GM12878 (cell line): ENCODE measurements at regions not wholly inside any gene's neighbourhood (a gene's known extent, or its start where the extent isn't known, plus 50 kb on each side); places are given as distances from the start of the nearest gene placed in this dataset.
A peak's percentile ranks its signal among the peaks of the same experiment; 100 is the strongest.

Experiments
- ATAC-seq: fragments of 200-7000 bp; cut with Tn5 transposase; 3 replicates; pipeline ENCODE4 v1.9.1; 2020; ENCODE audit warnings: mild to moderate bottlenecking, moderate library complexity
- BruUV-seq: library from RNA; stranded (reverse); fragments of 400-500 nt; replicated peaks from 2 replicates; lab custom pipeline; 2021; lab: Mats Ljungman, UMichigan
- CTCF ChIA-PET: fragments of 300-600 bp; sonication (Branson Sonifier 250); formaldehyde crosslinking; extraction: SDS; loops from one replicate; lab custom pipeline; 2021; ENCODE audit warnings: inconsistent platforms; lab: Yijun Ruan, JAX
- POLR2A ChIA-PET: fragments of 350-600 bp; formaldehyde crosslinking; extraction: SDS; loops from one replicate; lab custom pipeline; 2021; ENCODE audit warnings: inconsistent platforms; lab: Charles Lee
- RAD21 ChIA-PET: fragments of 300-600 bp; sonication (Branson Sonifier 250); formaldehyde crosslinking; loops from one replicate; lab custom pipeline; 2023; ENCODE audit warnings: antibody characterized with exemption; ENCODE audit not compliant: unreplicated experiment; lab: Charles Lee
- SMC1A ChIA-PET: fragments of 300-600 bp; sonication (Branson Sonifier 250); formaldehyde crosslinking; loops from one replicate; lab custom pipeline; 2023; ENCODE audit not compliant: unreplicated experiment, uncharacterized antibody; lab: Charles Lee
- DNase-seq: peaks from one replicate; pipeline ENCODE4 v3.0.0-alpha.2; 2011; ENCODE audit warnings: low read depth, low spot score
- FAIRE-seq: peaks from 3 replicates; lab custom pipeline; 2011; peaks lifted over from hg19 to GRCh38; lab: Jason Lieb, UNC
- H2AFZ ChIP-seq: 2 replicates; pipeline ENCODE4 v1.6.0; 2011; ENCODE audit warnings: low read depth, low read length, control low read depth; ENCODE audit not compliant: control insufficient read depth
- H3K27ac ChIP-seq: 2 replicates; pipeline ENCODE4 v1.5.1; 2011; ENCODE audit warnings: control low read depth; ENCODE audit not compliant: control insufficient read depth, insufficient read depth
- H3K27me3 ChIP-seq, 2 experiments: replicated peaks in 1 of 2; 2 replicates each; pipeline versions ENCODE4 v1.6.0 to v1.6.1; 2011; ENCODE audit warnings: low read length in 1 of 2; ENCODE audit not compliant: control insufficient read depth in 2 of 2, insufficient read depth in 2 of 2
- H3K36me3 ChIP-seq, 2 experiments: 2 replicates each; pipeline ENCODE4 v1.5.1; 2011; ENCODE audit warnings: low read length in 1 of 2; ENCODE audit not compliant: control insufficient read depth in 2 of 2, insufficient read depth in 2 of 2
- H3K4me1 ChIP-seq: 2 replicates; pipeline ENCODE4 v1.6.1; 2011; ENCODE audit warnings: mild to moderate bottlenecking, low read length, moderate library complexity, mixed read lengths; ENCODE audit not compliant: control insufficient read depth, insufficient read depth
- H3K4me2 ChIP-seq: 2 replicates; pipeline ENCODE4 v1.6.0; 2011; ENCODE audit warnings: control low read depth; ENCODE audit not compliant: control insufficient read depth, insufficient read depth
- H3K4me3 ChIP-seq: fragments of 200-600 bp; sonication (generic); 2 replicates; pipeline ENCODE4 v1.5.1; 2016
- H3K79me2 ChIP-seq: 2 replicates; pipeline ENCODE4 v1.6.0; 2011; ENCODE audit warnings: low read length; ENCODE audit not compliant: control insufficient read depth, insufficient read depth
- H3K9ac ChIP-seq: 2 replicates; pipeline ENCODE4 v1.8.0; 2011; ENCODE audit warnings: low read length, control low read depth, mixed read lengths; ENCODE audit not compliant: control insufficient read depth, insufficient read depth
- H3K9me3 ChIP-seq: replicated peaks from 3 replicates; pipeline ENCODE4 v1.5.1; 2011; ENCODE audit warnings: mild to moderate bottlenecking, low read length; ENCODE audit not compliant: control insufficient read depth, insufficient read depth
- H4K20me1 ChIP-seq: 2 replicates; pipeline ENCODE4 v1.6.0; 2011; ENCODE audit not compliant: control insufficient read depth, insufficient read depth
- CEBPB ChIP-seq, 2 experiments: fragments of 150-350 bp in 1 of 2; IDR thresholded peaks; 2 replicates each; pipeline ENCODE4 v1.6.1; 2012 to 2014; ENCODE audit warnings: low read depth in 2 of 2, low read length in 2 of 2, borderline replicate concordance in 1 of 2, inconsistent platforms in 1 of 2
- DPF2 ChIP-seq: fragments of 450-650 bp; IDR thresholded peaks from 2 replicates; pipeline ENCODE4 v1.6.1; 2017; ENCODE audit warnings: mild to moderate bottlenecking
- GABPA ChIP-seq: IDR thresholded peaks from 2 replicates; pipeline ENCODE4 v1.6.1; 2014; ENCODE audit warnings: antibody characterized with exemption, low read depth, mild to moderate bottlenecking, inconsistent platforms
- KLF5 ChIP-seq: fragments of 450-650 bp; IDR thresholded peaks from 2 replicates; pipeline ENCODE4 v1.6.1; 2014; ENCODE audit warnings: mild to moderate bottlenecking; ENCODE audit not compliant: partially characterized antibody
- PBX3 ChIP-seq: IDR thresholded peaks from 2 replicates; pipeline ENCODE4 v1.6.1; 2011; ENCODE audit warnings: mild to moderate bottlenecking, low read depth, low read length, moderate library complexity; ENCODE audit not compliant: insufficient replicate concordance
- POLR2AphosphoS5 ChIP-seq: IDR thresholded peaks from 2 replicates; pipeline ENCODE4 v1.6.1; 2011; ENCODE audit warnings: mild to moderate bottlenecking, low read length, inconsistent platforms
- SKIL ChIP-seq: fragments of 450-650 bp; IDR thresholded peaks from 2 replicates; pipeline ENCODE4 v1.6.1; 2017; ENCODE audit warnings: mild to moderate bottlenecking, low read depth, inconsistent platforms; ENCODE audit not compliant: poor library complexity, severe bottlenecking
- SPI1 ChIP-seq: IDR thresholded peaks from 2 replicates; pipeline ENCODE4 v1.6.1; 2011; ENCODE audit warnings: low read depth, mild to moderate bottlenecking, low read length, moderate library complexity, borderline replicate concordance; ENCODE audit not compliant: insufficient read depth
- STAT3 ChIP-seq: IDR thresholded peaks from 2 replicates; pipeline ENCODE4 v1.6.1; 2011; ENCODE audit warnings: low read depth, low read length, improper control_type of control experiment
- ZBTB11 ChIP-seq: fragments of 450-650 bp; formaldehyde crosslinking; IDR thresholded peaks from 2 replicates; pipeline ENCODE4 v1.5.0; 2022; ENCODE audit warnings: mild to moderate bottlenecking, missing genetic modification characterization
- WGBS: methylation state at CpG from one replicate; pipeline ENCODE4 v1.1.6; 2016; ENCODE audit warnings: low lambda C conversion rate; ENCODE audit not compliant: insufficient replicate concordance, insufficient coverage; ENCODE audit errors: missing lambda C conversion rate; 5-methylcytosine and 5-hydroxymethylcytosine counted together
- in situ Hi-C: fragments of 300-500 bp; cut with MboI; formaldehyde crosslinking; loops from 9 replicates; pipeline ENCODE4 v1.14.3; 2018; ENCODE audit warnings: mixed read lengths
- intact Hi-C: fragments of 100-400 bp; cut with micrococcal nuclease; formaldehyde crosslinking; loops from one replicate; pipeline ENCODE4 v1.14.2; 2022; ENCODE audit not compliant: unreplicated experiment

- Histone ChIP-seq H3K36me3 (no peaks in the 10 kb centered on the region), H3K79me2 (no peaks in the 10 kb centered on the region), H3K27me3 (0 out of 4 replicates have a peak, but pooled peaks cover 0 to 3% of the 10 kb centered on the region in 2 experiments), H3K4me3 (no peak overlapping the region), H3K4me2 (no peak overlapping the region), H3K9me3 (no peaks in the 10 kb centered on the region), H2AFZ (no peak overlapping the region), H3K27ac (no peak overlapping the region), H3K9ac (no peak overlapping the region), H3K4me1 (no peaks in the 10 kb centered on the region), H4K20me1 (no peaks in the 10 kb centered on the region)
- 2% methylated on average over 6 of the region's 6 CpGs for WGBS
- peak; percentile 60; the same call in 1 of the 2 replicates for TF ChIP-seq SPI1
- TF ChIP-seq DPF2, result 0 out of 2 replicates have a peak, but pooled peaks have one; percentile 17
- TF ChIP-seq PBX3, result no peak
- ChIA-PET POLR2A (interaction anchor here (0.8 kb wide), 1 partner anchor 67 kb away, joined by 3 read pairs; no protein-coding TSS in a partner anchor), RAD21 (no interaction called here), SMC1A (interaction anchor here (1.5 kb wide), 1 partner anchor 11 kb away, joined by 4 read pairs; no protein-coding TSS in a partner anchor), CTCF (interaction anchor here (1.4 kb wide), 1 partner anchor 120 kb away, joined by 3 read pairs; no protein-coding TSS in a partner anchor)
- DNase-seq (no peak), FAIRE-seq (no peak), ATAC-seq (peak; percentile 64)
- in situ Hi-C loops, result no loop called here
- no TSS peak for BruUV-seq
- intact Hi-C loops, result no loop called here
Measured at GRCh38 chr18:55136258-55136657, 177.0 kb upstream of the CCDC68 start.

GRCh38 chr18:55133378-55133777 is 174.1 kb upstream of the CCDC68 start:
- no TSS peak for BruUV-seq
- FAIRE-seq, result no peak
- 71% methylated on average over 6 of the region's 6 CpGs for WGBS
- ChIA-PET CTCF (no interaction called here), RAD21 (no interaction called here), POLR2A (interaction anchor here (0.7 kb wide), 1 partner anchor 9 kb away, joined by 3 read pairs; no protein-coding TSS in a partner anchor), SMC1A (interaction anchor here (1.0 kb wide), 1 partner anchor 9 kb away, joined by 4 read pairs; no protein-coding TSS in a partner anchor)
- ATAC-seq, result no peak
- intact Hi-C loops (no loop called here), in situ Hi-C loops (no loop called here)
- H3K79me2 ChIP-seq, result no peaks in the 10 kb centered on the region
- H3K9ac ChIP-seq, result no peak overlapping the region
- H3K4me2 ChIP-seq, result no peak overlapping the region
- no peak for TF ChIP-seq KLF5
- TF ChIP-seq ZBTB11 (CRISPR knock-in tag), result no peak
- TF ChIP-seq CEBPB (IDR thresholded peaks at IDR 0.05; ENCODE audit: borderline replicate concordance in 1 of 2, low read depth in 2 of 2, low read length in 2 of 2), result no peak
- TF ChIP-seq GABPA, result no peak
- TF ChIP-seq POLR2AphosphoS5, result no peak
- TF ChIP-seq STAT3, result no peak
- TF ChIP-seq SKIL, result no peak
- H3K36me3 ChIP-seq, result no peaks in the 10 kb centered on the region
- H3K27me3 ChIP-seq, result no peaks in the 10 kb centered on the region
- H3K9me3 ChIP-seq, result no peaks in the 10 kb centered on the region
- no peaks in the 10 kb centered on the region for H3K4me1 ChIP-seq
- H3K27ac ChIP-seq, result no peak overlapping the region
- no peak overlapping the region for H3K4me3 ChIP-seq
- H4K20me1 ChIP-seq, result no peaks in the 10 kb centered on the region
- no peak overlapping the region for H2AFZ ChIP-seq
- no peak for DNase-seq
